Spleen (tissue), 7 donors: ENCODE measurements at regions not wholly inside any gene's neighbourhood (a gene's known extent, or its start where the extent isn't known, plus 50 kb on each side); places are given as distances from the start of the nearest gene placed in this dataset.

ENCODE experiments used
- POLR2A ChIP-seq, 3 donors: fragments of 450-650 bp; IDR thresholded peaks; one replicate each; pipeline ENCODE4 v1.5.1; 2017; ENCODE audit warnings: antibody characterized with exemption in 3 of 3, mild to moderate bottlenecking in 1 of 3
- TF ChIP-seq, protein P1 (sequence below), 11 experiments: fragments of 200-600 bp in 7 of 11; fragments of 450-650 bp in 4 of 11; sonication (generic) in 4 of 11; IDR thresholded peaks in 8 of 11; conservative IDR thresholded peaks in 3 of 11; 1 replicate in 7 of 11; 2 replicates in 4 of 11; pipeline versions ENCODE4 v1.4.0 to v1.8.0; 2016 to 2021; ENCODE audit warnings: antibody characterized with exemption in 11 of 11, inconsistent platforms in 4 of 11, mild to moderate bottlenecking in 1 of 11
- donor health status: DM: no; HTN: no; CAD: no; lungs with moderate emphysema.
- donor health status: DM: no; HTN: no; CAD: no.
- donor health status: DM: no; HTN: no; CAD: no.

- TF ChIP-seq, protein P1, sequence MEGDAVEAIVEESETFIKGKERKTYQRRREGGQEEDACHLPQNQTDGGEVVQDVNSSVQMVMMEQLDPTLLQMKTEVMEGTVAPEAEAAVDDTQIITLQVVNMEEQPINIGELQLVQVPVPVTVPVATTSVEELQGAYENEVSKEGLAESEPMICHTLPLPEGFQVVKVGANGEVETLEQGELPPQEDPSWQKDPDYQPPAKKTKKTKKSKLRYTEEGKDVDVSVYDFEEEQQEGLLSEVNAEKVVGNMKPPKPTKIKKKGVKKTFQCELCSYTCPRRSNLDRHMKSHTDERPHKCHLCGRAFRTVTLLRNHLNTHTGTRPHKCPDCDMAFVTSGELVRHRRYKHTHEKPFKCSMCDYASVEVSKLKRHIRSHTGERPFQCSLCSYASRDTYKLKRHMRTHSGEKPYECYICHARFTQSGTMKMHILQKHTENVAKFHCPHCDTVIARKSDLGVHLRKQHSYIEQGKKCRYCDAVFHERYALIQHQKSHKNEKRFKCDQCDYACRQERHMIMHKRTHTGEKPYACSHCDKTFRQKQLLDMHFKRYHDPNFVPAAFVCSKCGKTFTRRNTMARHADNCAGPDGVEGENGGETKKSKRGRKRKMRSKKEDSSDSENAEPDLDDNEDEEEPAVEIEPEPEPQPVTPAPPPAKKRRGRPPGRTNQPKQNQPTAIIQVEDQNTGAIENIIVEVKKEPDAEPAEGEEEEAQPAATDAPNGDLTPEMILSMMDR (IDR thresholded peaks at IDR 0.05 in 8 of 11, conservative IDR thresholded peaks at IDR 0.05 in 3 of 11), result no peak
- TF ChIP-seq POLR2A (IDR thresholded peaks at IDR 0.05), result no peak
These were observed 57.7 kb upstream of the FAM20C start for GRCh38 chr7:134561-135256.
